Progenitor cell of endocrine pancreas (in vitro differentiated cells): ENCODE measurements at regions not wholly inside any gene's neighbourhood (a gene's known extent, or its start where the extent isn't known, plus 50 kb on each side); places are given as distances from the start of the nearest gene placed in this dataset.

Experiments
- DNase-seq: peaks from one replicate; pipeline ENCODE4 v3.0.0; 2021; ENCODE audit warnings: low spot score; ENCODE audit not compliant: unreplicated experiment
- H3K27ac Mint-ChIP-seq: 2 replicates; pipeline ENCODE4 v1.8.0; 2021; ENCODE audit warnings: mild to moderate bottlenecking, moderate library complexity, mixed read lengths
- H3K27me3 Mint-ChIP-seq: 2 replicates; pipeline ENCODE4 v1.8.0; 2021; ENCODE audit warnings: mixed read lengths
- H3K36me3 Mint-ChIP-seq: 2 replicates; pipeline ENCODE4 v1.8.0; 2022; ENCODE audit warnings: mixed read lengths; ENCODE audit not compliant: insufficient read depth
- H3K4me1 Mint-ChIP-seq: 2 replicates; pipeline ENCODE4 v1.8.0; 2021; ENCODE audit warnings: low read depth, mixed read lengths
- H3K4me3 Mint-ChIP-seq: 2 replicates; pipeline ENCODE4 v1.8.0; 2021; ENCODE audit warnings: low read depth, mild to moderate bottlenecking, moderate library complexity, mixed read lengths
- H3K9me3 Mint-ChIP-seq: 2 replicates; pipeline ENCODE4 v1.8.0; 2021; ENCODE audit warnings: low read depth, mixed read lengths
- TF ChIP-seq, protein P1 (sequence below): fragments of 200-600 bp; sonication (generic); IDR thresholded peaks from one replicate; pipeline ENCODE4 v1.5.0; 2021; ENCODE audit warnings: antibody characterized with exemption, mild to moderate bottlenecking; ENCODE audit not compliant: unreplicated experiment

GRCh38 chr21:27154451-27155129, 187.7 kb upstream of the ADAMTS5 start:
- H3K4me1 Mint-ChIP-seq = no peaks in the 10 kb centered on the region

GRCh38 chr21:27152996-27153395, 186.1 kb upstream of the ADAMTS5 start:
- Mint-ChIP-seq H3K9me3 (no peaks in the 10 kb centered on the region), H3K27me3 (no peaks in the 10 kb centered on the region), H3K27ac (no peak overlapping the region), H3K4me3 (no peak overlapping the region), H3K36me3 (no peaks in the 10 kb centered on the region), H3K4me1 (no peaks in the 10 kb centered on the region)
- no peak for DNase-seq
- TF ChIP-seq, protein P1, sequence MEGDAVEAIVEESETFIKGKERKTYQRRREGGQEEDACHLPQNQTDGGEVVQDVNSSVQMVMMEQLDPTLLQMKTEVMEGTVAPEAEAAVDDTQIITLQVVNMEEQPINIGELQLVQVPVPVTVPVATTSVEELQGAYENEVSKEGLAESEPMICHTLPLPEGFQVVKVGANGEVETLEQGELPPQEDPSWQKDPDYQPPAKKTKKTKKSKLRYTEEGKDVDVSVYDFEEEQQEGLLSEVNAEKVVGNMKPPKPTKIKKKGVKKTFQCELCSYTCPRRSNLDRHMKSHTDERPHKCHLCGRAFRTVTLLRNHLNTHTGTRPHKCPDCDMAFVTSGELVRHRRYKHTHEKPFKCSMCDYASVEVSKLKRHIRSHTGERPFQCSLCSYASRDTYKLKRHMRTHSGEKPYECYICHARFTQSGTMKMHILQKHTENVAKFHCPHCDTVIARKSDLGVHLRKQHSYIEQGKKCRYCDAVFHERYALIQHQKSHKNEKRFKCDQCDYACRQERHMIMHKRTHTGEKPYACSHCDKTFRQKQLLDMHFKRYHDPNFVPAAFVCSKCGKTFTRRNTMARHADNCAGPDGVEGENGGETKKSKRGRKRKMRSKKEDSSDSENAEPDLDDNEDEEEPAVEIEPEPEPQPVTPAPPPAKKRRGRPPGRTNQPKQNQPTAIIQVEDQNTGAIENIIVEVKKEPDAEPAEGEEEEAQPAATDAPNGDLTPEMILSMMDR = no peak

More at GRCh38 chr21:27154451-27155129, 187.7 kb upstream of the ADAMTS5 start:
- H3K9me3 Mint-ChIP-seq = no peaks in the 10 kb centered on the region
- no peaks in the 10 kb centered on the region for H3K36me3 Mint-ChIP-seq
- no peaks in the 10 kb centered on the region for H3K27me3 Mint-ChIP-seq
- H3K4me3 Mint-ChIP-seq = no peak overlapping the region
- no peak overlapping the region for H3K27ac Mint-ChIP-seq
- DNase-seq = no peak
- TF ChIP-seq, protein P1 = no peak

GRCh38 chr21:27149034-27149433, 182.1 kb upstream of the ADAMTS5 start:
- TF ChIP-seq, protein P1 = no peak
- Mint-ChIP-seq H3K36me3 (no peaks in the 10 kb centered on the region), H3K9me3 (no peaks in the 10 kb centered on the region), H3K27me3 (no peaks in the 10 kb centered on the region), H3K4me3 (no peak overlapping the region), H3K27ac (no peak overlapping the region), H3K4me1 (no peaks in the 10 kb centered on the region)
- DNase-seq = no peak

GRCh38 chr21:27146268-27146667, 179.4 kb upstream of the ADAMTS5 start:
- no peaks in the 10 kb centered on the region for H3K9me3 Mint-ChIP-seq
- DNase-seq = no peak
- no peaks in the 10 kb centered on the region for H3K36me3 Mint-ChIP-seq
- no peaks in the 10 kb centered on the region for H3K4me1 Mint-ChIP-seq
- no peaks in the 10 kb centered on the region for H3K27me3 Mint-ChIP-seq
- H3K4me3 Mint-ChIP-seq = no peak overlapping the region
- TF ChIP-seq, protein P1 = no peak
- H3K27ac Mint-ChIP-seq = no peak overlapping the region

DNA sequence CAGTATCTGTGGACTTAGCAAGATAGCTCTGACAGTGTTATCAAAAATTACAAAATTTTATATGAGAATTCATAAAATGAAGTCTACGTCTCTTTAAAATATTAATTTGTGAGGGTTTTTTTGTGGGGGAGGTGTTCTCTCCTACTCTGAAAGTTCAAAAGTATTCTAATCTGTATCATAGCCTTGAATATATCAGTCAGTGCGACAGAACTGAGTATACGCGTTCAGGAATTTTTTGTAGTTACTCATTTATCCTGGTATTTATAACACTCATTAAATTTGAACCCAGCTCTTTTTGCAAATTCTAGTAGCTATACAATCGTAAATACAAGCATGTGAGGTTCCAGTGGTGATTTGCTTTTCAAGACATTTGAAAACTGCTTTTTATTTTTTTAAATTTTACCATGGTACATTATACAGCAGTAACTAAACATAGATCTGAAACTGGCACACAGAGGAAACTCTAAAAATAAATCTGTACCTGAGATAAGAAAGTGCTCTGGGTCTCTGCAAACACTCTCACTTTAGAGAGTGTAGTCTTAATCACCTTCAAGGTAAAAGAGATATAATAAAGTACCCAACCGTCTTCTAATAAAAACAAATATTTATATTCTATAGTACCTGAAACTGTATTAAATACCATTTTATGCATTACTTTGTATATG, 178.4 kb upstream of the ADAMTS5 start:
- no peak for DNase-seq
- no peaks in the 10 kb centered on the region for H3K27me3 Mint-ChIP-seq
- H3K9me3 Mint-ChIP-seq = no peaks in the 10 kb centered on the region
- no peaks in the 10 kb centered on the region for H3K4me1 Mint-ChIP-seq
- H3K36me3 Mint-ChIP-seq = no peaks in the 10 kb centered on the region
- no peak overlapping the region for H3K4me3 Mint-ChIP-seq
- TF ChIP-seq, protein P1 = no peak
- H3K27ac Mint-ChIP-seq = no peak overlapping the region
